ENCODE measurements at regions not wholly inside any gene's neighbourhood (a gene's known extent, or its start where the extent isn't known, plus 50 kb on each side); places are given as distances from the start of the nearest gene placed in this dataset.

DNA sequence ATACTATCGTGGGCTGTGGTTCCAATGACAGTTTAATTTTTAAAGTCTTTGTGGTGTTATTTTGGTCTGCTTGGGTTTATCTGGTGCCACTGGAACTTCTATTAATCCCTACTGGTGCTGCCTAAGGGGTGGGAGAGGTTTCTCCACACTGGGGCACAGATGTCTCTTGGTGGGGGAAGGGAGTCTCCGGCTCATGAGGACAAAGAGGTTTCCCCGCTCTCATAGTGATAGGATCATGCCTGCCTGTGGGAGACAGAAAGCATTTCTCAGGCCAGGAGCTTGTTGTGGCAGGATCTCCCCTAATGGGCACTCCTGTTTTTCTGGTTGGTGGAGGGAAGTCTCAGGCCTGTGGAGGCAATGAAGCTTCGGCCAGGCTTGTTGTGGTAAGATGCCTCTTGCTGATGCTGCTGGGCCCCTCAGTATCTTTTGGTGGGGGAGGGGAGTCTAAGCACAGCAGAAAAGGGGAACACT lies 84.3 kb upstream of the THRB start:
- H3K4me3 Mint-ChIP-seq: no peak overlapping the region
- Histone ChIP-seq H3K9me3 (replicated peaks in 1 of 2; ENCODE audit: control insufficient read depth in 1 of 2, insufficient read depth in 1 of 2, low read length in 2 of 2) (no peaks in the 10 kb centered on the region), H2AFZ (ENCODE audit: insufficient read depth, low read depth, low read length, poor library complexity, severe bottlenecking) (no peak overlapping the region), H3K79me2 (ENCODE audit: insufficient read depth, low read length) (no peaks in the 10 kb centered on the region), H3K4me1 (ENCODE audit: control insufficient read depth in 1 of 2, insufficient read depth in 2 of 2, low read length in 2 of 2) (no peaks in the 10 kb centered on the region), H3K27me3 (ENCODE audit: control insufficient read depth in 2 of 2, insufficient read depth in 2 of 2, low read length in 2 of 2) (no peaks in the 10 kb centered on the region), H3K36me3 (replicated peaks in 1 of 2; ENCODE audit: control insufficient read depth in 1 of 2, insufficient read depth in 2 of 2, low read length in 2 of 2) (no peaks in the 10 kb centered on the region), H3K4me2 (replicated peaks; ENCODE audit: extremely low read depth, low read length, poor library complexity, severe bottlenecking) (no peak overlapping the region), H4K20me1 (ENCODE audit: insufficient read depth, low read length) (no peaks in the 10 kb centered on the region), H3K27ac (ENCODE audit: low read depth in 1 of 2, low read length in 2 of 2) (no peak overlapping the region), H3K4me3 (replicated peaks in 1 of 3; ENCODE audit: low read depth in 2 of 3, low read length in 3 of 3) (no peak overlapping the region), H3K9ac (ENCODE audit: insufficient read depth, low read length, poor library complexity, severe bottlenecking) (no peak overlapping the region)
- intact Hi-C loops (cut with micrococcal nuclease): no loop called here
- TF ChIP-seq, protein P1, sequence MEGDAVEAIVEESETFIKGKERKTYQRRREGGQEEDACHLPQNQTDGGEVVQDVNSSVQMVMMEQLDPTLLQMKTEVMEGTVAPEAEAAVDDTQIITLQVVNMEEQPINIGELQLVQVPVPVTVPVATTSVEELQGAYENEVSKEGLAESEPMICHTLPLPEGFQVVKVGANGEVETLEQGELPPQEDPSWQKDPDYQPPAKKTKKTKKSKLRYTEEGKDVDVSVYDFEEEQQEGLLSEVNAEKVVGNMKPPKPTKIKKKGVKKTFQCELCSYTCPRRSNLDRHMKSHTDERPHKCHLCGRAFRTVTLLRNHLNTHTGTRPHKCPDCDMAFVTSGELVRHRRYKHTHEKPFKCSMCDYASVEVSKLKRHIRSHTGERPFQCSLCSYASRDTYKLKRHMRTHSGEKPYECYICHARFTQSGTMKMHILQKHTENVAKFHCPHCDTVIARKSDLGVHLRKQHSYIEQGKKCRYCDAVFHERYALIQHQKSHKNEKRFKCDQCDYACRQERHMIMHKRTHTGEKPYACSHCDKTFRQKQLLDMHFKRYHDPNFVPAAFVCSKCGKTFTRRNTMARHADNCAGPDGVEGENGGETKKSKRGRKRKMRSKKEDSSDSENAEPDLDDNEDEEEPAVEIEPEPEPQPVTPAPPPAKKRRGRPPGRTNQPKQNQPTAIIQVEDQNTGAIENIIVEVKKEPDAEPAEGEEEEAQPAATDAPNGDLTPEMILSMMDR (IDR thresholded peaks at IDR 0.05): no peak
- peaks cover 0 to 1% (median 1%) of the 10 kb centered on the region in 3 donors for H3K27me3 Mint-ChIP-seq (ENCODE audit: low read depth in 3 of 3)
- H3K27ac Mint-ChIP-seq: no peak overlapping the region
- no peaks in the 10 kb centered on the region for H3K36me3 Mint-ChIP-seq
- H3K9me3 Mint-ChIP-seq: peaks cover 0 to 5% (median 3%) of the 10 kb centered on the region in 7 donors
- WGBS (ENCODE audit: insufficient coverage): 83% methylated on average over 3 of the region's 4 CpGs
- no peaks in the 10 kb centered on the region for H3K4me1 Mint-ChIP-seq
- no peak for DNase-seq

DNA sequence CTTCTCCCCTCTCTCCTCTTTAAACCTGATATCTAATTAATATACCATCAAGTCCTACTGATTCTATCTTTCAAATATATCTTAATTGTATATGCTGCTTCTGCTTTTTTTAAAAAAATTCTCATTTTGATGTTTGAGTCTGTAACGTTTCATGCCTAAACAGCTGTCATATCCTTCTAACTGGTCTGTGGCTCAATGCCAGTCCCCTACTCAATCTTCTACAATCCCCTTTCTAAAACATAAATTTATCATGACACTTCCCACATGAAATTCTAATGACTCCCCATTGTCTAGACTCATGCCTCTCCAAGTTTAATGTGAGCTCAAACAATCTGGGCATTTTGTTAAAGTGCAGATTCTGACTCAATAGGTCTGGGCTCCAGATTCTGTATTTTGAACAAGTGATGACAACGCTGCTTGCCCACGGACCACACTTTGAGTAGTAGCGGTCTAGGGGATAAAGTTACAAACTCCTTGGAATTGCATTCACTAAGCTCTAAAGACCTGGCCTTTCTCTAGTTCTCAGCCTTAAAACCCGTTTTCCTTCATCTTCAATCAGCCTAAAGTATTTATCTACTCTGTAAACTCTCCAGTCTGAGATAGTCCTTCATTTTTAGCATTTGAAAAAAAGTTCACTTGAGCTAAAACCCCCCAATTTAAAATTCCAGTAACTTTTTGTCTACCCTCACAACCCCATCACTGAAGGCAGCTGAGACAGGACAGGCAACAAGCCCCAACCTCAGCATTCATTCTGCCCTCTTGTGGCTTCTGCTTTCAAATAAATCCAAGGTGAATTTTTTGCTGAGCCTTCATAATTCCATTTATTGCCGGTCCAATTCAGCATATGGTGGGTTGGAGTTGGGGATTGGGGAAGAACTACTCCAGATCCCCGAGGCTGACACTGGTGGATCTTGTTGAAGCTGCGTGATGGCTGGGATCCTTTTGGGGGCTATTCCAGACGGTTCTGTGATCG lies 88.1 kb upstream of the THRB start:
- H3K4me1 Mint-ChIP-seq: no peaks in the 10 kb centered on the region
- H3K4me3 ChIP-seq (replicated peaks in 1 of 3; ENCODE audit: low read depth in 2 of 3, low read length in 3 of 3): no peak overlapping the region
- intact Hi-C loops (cut with micrococcal nuclease): no loop called here

More for the DNA sequence above, 88.1 kb upstream of the THRB start:
- Mint-ChIP-seq H3K9me3 (no peaks in the 10 kb centered on the region), H3K36me3 (no peaks in the 10 kb centered on the region), H3K27me3 (ENCODE audit: low read depth in 3 of 3) (peaks cover 1 to 5% (median 2%) of the 10 kb centered on the region in 3 donors), H3K27ac (no peak overlapping the region), H3K4me3 (no peak overlapping the region)
- Histone ChIP-seq H3K9me3 (replicated peaks in 1 of 2; ENCODE audit: control insufficient read depth in 1 of 2, insufficient read depth in 1 of 2, low read length in 2 of 2) (no peaks in the 10 kb centered on the region), H4K20me1 (ENCODE audit: insufficient read depth, low read length) (no peaks in the 10 kb centered on the region), H3K36me3 (replicated peaks in 1 of 2; ENCODE audit: control insufficient read depth in 1 of 2, insufficient read depth in 2 of 2, low read length in 2 of 2) (no peaks in the 10 kb centered on the region), H3K9ac (ENCODE audit: insufficient read depth, low read length, poor library complexity, severe bottlenecking) (no peak overlapping the region), H2AFZ (ENCODE audit: insufficient read depth, low read depth, low read length, poor library complexity, severe bottlenecking) (no peak overlapping the region), H3K4me1 (ENCODE audit: control insufficient read depth in 1 of 2, insufficient read depth in 2 of 2, low read length in 2 of 2) (no peaks in the 10 kb centered on the region), H3K27me3 (ENCODE audit: control insufficient read depth in 2 of 2, insufficient read depth in 2 of 2, low read length in 2 of 2) (no peaks in the 10 kb centered on the region), H3K27ac (ENCODE audit: low read depth in 1 of 2, low read length in 2 of 2) (no peak overlapping the region), H3K4me2 (replicated peaks; ENCODE audit: extremely low read depth, low read length, poor library complexity, severe bottlenecking) (no peak overlapping the region), H3K79me2 (ENCODE audit: insufficient read depth, low read length) (no peaks in the 10 kb centered on the region)
- TF ChIP-seq, protein P1 (IDR thresholded peaks at IDR 0.05): no peak
- no peak for DNase-seq
- WGBS (ENCODE audit: insufficient coverage): 87% methylated on average over 7 of the region's 10 CpGs

All from CD14-positive monocyte (primary cell).